ENCODE measurements at regions not wholly inside any gene's neighbourhood (a gene's known extent, or its start where the extent isn't known, plus 50 kb on each side); places are given as distances from the start of the nearest gene placed in this dataset.

GRCh38 chr21:31413698-31414097, 69.6 kb upstream of the TIAM1 start:
- no peak for DNase-seq (ENCODE audit: low read depth, low spot score)
- ChIA-PET CTCF (no interaction called here), POLR2A (no interaction called here)
- no peak for TF ChIP-seq CTCF (IDR thresholded peaks at IDR 0.05; ENCODE audit: insufficient read depth, low read length, missing control alignments)
- H3K4me3 ChIP-seq (ENCODE audit: low read depth, low read length) = no peak overlapping the region

- TF ChIP-seq CTCF (IDR thresholded peaks at IDR 0.05; ENCODE audit: insufficient read depth, low read length, missing control alignments) = no peak
- CTCF ChIA-PET = interaction anchor here (1.2 to 1.4 kb wide), 2 partner anchors 11 to 212 kb away, joined by 3 read pairs; no protein-coding TSS in a partner anchor
- no peak for DNase-seq (ENCODE audit: low read depth, low spot score)
- POLR2A ChIA-PET = no interaction called here
- no peak overlapping the region for H3K4me3 ChIP-seq (ENCODE audit: low read depth, low read length)
Observed at GRCh38 chr21:31410499-31411131, 66.6 kb upstream of the TIAM1 start.

- no peak for TF ChIP-seq CTCF (IDR thresholded peaks at IDR 0.05; ENCODE audit: insufficient read depth, low read length, missing control alignments)
- no peak for DNase-seq (ENCODE audit: low read depth, low spot score)
- H3K4me3 ChIP-seq (ENCODE audit: low read depth, low read length) = no peak overlapping the region
- ChIA-PET CTCF (no interaction called here), POLR2A (no interaction called here)
Observed at GRCh38 chr21:31409831-31410487, 65.9 kb upstream of the TIAM1 start.

GRCh38 chr21:31408301-31409088, 64.4 kb upstream of the TIAM1 start:
- ChIA-PET POLR2A (no interaction called here), CTCF (no interaction called here)
- TF ChIP-seq CTCF (IDR thresholded peaks at IDR 0.05; ENCODE audit: insufficient read depth, low read length, missing control alignments) = no peak
- DNase-seq (ENCODE audit: low read depth, low spot score) = no peak
- no peak overlapping the region for H3K4me3 ChIP-seq (ENCODE audit: low read depth, low read length)

- H3K4me3 ChIP-seq (ENCODE audit: low read depth, low read length) = no peak overlapping the region
- ChIA-PET POLR2A (no interaction called here), CTCF (no interaction called here)
- no peak for DNase-seq (ENCODE audit: low read depth, low spot score)
- TF ChIP-seq CTCF (IDR thresholded peaks at IDR 0.05; ENCODE audit: insufficient read depth, low read length, missing control alignments) = no peak
Observed at GRCh38 chr21:31406510-31406909, 62.4 kb upstream of the TIAM1 start.

- no peak overlapping the region for H3K4me3 ChIP-seq (ENCODE audit: low read depth, low read length)
- DNase-seq (ENCODE audit: low read depth, low spot score) = no peak
- POLR2A ChIA-PET = no interaction called here
- CTCF ChIA-PET = no interaction called here
- TF ChIP-seq CTCF (IDR thresholded peaks at IDR 0.05; ENCODE audit: insufficient read depth, low read length, missing control alignments) = no peak
Observed at GRCh38 chr21:31405604-31406003, 61.5 kb upstream of the TIAM1 start.
